GM18511 (cell line): ENCODE measurements at regions not wholly inside any gene's neighbourhood (a gene's known extent, or its start where the extent isn't known, plus 50 kb on each side); places are given as distances from the start of the nearest gene placed in this dataset.
"Not testable (repeated sequence)": the region's sequence is repeated elsewhere in the genome, so short reads cannot be mapped to it uniquely, and the experiment has no call there.

Experiments used
- ATAC-seq: cut with Tn5 transposase; IDR thresholded peaks from one replicate; pipeline ENCODE4 v1.9.1; 2021; ENCODE audit warnings: mild to moderate bottlenecking, moderate library complexity; ENCODE audit not compliant: unreplicated experiment

DNA sequence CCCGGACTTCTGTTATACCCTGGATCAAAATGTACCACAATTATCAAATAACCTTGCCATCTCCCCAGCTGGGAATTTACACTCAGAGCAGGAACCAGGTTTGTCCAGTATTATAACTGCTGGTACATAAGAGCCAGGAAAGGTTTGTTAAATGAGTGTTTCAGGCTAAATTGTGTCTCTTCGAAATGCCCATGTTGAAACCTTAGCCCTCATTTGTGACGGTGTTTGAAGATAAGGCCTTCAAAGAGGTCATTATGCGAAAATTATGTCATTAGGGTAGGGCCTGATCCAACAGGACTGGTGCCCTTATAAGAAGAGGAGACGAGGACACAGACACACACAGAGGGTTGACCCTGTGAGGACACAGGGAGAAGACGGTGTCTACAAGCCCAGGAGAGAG, 73.5 kb upstream of the DHRSX start:
- ATAC-seq, result no peak

DNA sequence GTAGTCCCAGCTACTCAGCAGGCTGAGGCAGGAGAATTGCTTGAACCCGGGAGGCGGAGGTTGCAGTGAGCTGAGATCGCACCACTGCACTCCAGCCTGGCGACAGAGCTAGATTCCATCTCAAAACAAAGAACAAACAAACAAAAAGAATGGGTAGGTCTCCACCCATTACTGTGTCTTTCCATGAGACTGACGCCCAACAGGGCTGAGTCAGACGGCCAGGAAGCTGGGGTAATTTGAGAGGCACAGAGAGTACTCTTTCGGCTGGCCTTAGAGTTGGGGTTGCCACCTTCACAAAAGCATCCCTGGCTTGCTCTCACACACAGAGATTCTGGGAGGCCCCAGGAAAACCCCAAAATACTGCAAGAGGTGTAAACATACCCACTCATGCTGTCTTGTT, 72.0 kb upstream of the DHRSX start:
- no peak for ATAC-seq

DNA sequence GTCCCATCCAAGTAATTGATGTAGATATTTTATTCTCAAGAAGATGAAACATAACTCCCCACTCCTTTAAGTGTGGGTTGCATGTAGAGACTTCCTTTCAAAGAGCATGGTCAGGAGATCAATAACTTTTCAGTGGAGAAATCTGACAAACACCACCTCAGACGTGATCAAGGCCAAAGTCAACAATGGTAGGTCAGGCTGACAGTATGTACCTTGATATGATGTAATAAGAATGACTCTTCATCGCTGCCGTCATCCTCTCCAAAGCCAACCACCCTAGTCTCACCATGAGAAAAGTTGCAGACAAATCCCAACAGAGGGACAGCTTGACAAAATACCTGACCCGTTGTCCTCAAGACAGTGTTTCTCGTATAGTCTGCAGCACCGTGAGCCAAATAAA, 67.3 kb upstream of the DHRSX start:
- no peak for ATAC-seq

DNA sequence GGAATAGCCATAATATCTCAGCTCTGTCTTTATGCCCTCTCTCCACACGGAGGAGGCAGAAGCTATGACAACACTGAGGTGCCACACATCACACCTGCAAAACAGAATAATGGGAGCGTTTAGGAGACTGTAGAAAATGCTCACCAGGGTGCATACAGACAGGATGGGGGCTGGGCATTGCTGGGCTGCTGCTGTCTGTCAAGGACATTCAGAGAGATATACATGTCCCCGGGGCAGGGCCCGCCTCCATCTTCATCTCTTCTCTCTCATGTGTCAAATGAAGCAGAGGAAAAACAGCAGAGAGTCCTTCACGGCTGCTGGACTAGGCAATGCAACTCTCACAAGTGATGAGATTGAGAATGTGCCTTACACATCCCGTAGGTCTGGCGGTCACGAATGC, 65.3 kb upstream of the DHRSX start:
- ATAC-seq, result no peak

DNA sequence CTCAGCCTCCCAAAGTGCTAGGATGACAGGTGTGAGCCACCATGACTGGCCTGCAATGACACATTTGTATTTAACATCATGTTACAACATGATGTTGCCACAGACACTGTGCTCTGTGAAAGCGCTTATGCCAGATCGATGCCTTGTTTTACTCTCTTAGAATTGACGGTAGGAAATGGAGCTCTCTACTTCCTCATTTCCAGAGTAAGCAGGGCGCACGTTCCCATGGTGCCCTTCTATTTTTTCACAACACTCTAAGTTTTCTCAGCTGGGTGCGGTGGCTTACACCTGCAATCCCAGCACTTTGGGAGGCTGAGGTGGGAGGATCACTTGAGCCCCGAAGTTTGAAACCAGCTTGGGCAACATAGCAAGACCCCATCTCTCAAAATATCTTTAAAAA, 60.7 kb upstream of the DHRSX start:
- ATAC-seq, result no peak

DNA sequence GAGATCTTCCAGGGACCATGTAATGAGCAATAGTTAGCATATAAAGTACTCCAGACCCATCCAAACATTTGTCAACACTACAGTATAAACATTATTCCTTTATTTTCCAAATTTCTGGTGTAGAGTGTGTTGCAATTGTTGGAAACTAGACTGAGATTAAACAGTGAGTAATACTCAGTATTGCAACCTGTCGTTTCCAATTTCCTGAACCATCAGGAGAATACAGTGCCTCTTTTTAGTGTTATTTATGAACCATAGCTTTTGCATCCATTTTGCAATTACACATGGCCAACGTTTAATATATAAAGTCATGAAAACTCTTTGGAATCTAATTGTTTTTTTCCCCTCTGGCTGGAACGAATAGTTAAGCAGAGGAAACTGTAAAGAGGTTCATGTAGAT, 58.3 kb upstream of the DHRSX start:
- ATAC-seq, result no peak

DNA sequence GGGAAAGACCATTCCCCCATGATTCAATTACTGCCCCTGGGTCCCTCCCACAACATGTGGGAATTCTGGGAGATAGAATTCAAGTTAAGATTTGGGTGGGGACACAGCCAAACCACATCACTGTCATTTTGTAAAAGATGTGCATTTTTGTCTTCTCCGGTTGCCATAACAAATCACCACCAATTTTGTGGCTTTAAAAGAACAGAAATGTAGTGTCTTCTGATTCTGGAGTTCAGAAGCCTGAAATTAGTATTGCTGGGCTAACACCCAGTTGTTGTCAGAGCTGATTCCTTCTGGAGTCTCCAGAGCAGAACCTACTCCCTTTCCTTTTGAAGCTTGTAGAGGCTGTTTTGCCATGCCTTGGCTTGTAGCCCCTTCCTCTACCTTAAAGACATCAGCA, 54.1 kb upstream of the DHRSX start:
- ATAC-seq, result no peak

DNA sequence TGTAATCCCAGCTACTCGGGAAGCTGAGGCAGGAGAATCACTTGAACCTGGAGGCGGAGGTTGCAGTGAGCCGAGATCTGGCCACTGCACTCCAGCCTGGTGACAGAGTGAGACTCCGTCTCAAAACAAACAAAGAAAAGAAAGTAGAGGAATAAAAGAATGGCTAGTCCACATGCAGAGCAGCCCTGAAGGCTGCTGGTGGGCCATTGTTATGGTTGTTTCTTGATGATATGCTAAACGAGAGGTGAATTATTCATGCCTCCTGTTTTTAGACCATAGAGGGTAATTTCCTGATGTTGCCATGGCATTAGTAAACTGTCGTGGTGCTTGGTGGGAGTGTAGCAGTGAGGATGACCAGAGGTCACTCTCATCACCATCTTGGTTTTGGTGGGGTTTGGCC, 53.3 kb upstream of the DHRSX start:
- not testable (repeated sequence) for ATAC-seq

DNA sequence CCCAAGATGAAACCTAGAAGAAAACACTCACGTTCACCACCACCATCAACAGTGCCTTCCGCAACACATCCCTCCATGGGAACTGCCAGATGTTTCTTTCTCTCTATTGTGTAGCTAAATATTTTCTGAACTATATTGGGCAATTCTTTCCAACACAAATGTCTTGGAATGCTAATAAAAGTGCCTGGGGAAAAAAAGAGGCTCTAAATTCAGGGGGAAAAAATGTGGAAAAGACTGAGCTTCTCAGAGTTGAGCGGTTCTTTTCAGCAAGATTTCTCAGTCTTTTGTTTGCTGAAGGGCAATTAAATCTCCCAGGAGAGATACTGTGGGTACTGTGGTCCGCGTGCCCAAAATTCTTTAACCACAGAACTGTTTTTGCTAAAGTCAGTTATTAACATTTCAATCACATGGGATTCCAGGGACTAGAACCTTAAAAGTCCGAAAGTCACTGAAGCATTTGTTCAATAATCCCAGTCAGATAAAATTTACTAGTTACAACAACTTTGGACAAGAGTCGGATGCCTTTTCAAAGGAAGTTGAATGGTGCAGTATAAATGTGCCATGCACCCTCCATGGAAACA, 51.9 kb upstream of the DHRSX start:
- no peak for ATAC-seq

DNA sequence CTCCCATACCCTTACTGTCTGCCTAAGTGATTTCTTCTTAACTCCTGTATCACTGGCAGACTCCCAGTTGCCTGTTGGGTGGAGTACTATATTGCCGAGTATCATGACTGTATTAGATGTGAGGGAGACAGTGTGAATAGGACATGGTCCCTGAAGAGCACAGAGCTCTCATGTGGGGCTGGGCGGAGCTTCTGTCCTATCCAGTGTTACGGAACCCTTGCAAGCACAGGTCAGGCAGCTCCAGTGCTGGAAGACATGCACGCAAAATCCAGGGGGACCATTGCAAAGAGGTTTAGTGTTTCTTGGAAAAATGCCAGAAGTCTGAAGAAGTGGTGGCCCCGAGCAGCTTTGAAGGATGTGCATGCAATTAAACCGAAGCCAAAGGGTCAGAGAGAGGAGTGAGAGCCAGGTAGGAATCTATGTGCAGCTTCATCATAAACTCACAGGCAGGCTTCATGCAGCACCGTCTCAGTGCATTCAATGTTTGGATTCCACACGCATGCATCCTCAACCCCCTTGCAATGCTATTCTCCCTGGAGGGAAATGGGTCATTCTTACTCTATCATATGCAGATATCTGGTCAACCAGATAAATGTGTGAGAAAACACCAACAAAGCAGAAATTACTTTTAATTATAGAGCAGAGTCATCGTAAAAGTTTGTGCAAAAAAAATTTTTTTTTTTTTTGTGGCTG, 49.7 kb upstream of the DHRSX start:
- ATAC-seq, result no peak
